SK-N-SH treated with all-trans-retinoic acid at 6 μM for 48 hours (cell line): ENCODE measurements at regions not wholly inside any gene's neighbourhood (a gene's known extent, or its start where the extent isn't known, plus 50 kb on each side); places are given as distances from the start of the nearest gene placed in this dataset.
A peak's percentile ranks its signal among the peaks of the same experiment; 100 is the strongest.

Experiments
- ATAC-seq: fragments of 200-7000 bp; cut with Tn5 transposase; 3 replicates; pipeline ENCODE4 v1.9.1; 2020; ENCODE audit warnings: mild to moderate bottlenecking, moderate library complexity
- ARNTL ChIP-seq: fragments of 450-650 bp; formaldehyde crosslinking; IDR thresholded peaks from 2 replicates; pipeline ENCODE4 v1.5.0; 2020; ENCODE audit warnings: low read depth, mild to moderate bottlenecking, moderate library complexity, borderline replicate concordance
- BACH2 ChIP-seq: fragments of 250-450 bp; sonication (Bioruptor Pico); IDR thresholded peaks from 2 replicates; pipeline ENCODE4 v1.9.0; 2021; ENCODE audit warnings: mild to moderate bottlenecking, borderline replicate concordance
- CREB5 ChIP-seq: fragments of 250-450 bp; sonication (Bioruptor Pico); IDR thresholded peaks from 2 replicates; pipeline ENCODE4 v1.5.1; 2020; ENCODE audit warnings: low read depth, mild to moderate bottlenecking, moderate library complexity
- CSDC2 ChIP-seq: fragments of 250-450 bp; sonication (Bioruptor Pico); IDR thresholded peaks from 2 replicates; pipeline ENCODE4 v1.5.0; 2020; ENCODE audit warnings: mild to moderate bottlenecking, moderate library complexity
- CSRNP3 ChIP-seq: fragments of 250-450 bp; sonication (Bioruptor Pico); IDR thresholded peaks from 2 replicates; pipeline ENCODE4 v1.5.1; 2021; ENCODE audit warnings: mild to moderate bottlenecking, moderate library complexity
- ESRRG ChIP-seq: fragments of 250-450 bp; sonication (Bioruptor Pico); IDR thresholded peaks from 2 replicates; pipeline ENCODE4 v1.6.1; 2021; ENCODE audit warnings: mild to moderate bottlenecking
- GLIS3 ChIP-seq: fragments of 250-450 bp; sonication (Bioruptor Pico); IDR thresholded peaks from 2 replicates; pipeline ENCODE4 v1.5.0; 2020; ENCODE audit warnings: mild to moderate bottlenecking, moderate library complexity
- ISL1 ChIP-seq: fragments of 250-450 bp; sonication (Bioruptor Pico); IDR thresholded peaks from 2 replicates; pipeline ENCODE4 v2.1.2; 2022; ENCODE audit warnings: mild to moderate bottlenecking, moderate library complexity
- POU6F1 ChIP-seq: fragments of 250-450 bp; sonication (Bioruptor Pico); IDR thresholded peaks from 2 replicates; pipeline ENCODE4 v1.8.0; 2021; ENCODE audit warnings: low read depth, mild to moderate bottlenecking, moderate library complexity, borderline replicate concordance
- PPARA ChIP-seq: fragments of 250-450 bp; sonication (Bioruptor Pico); IDR thresholded peaks from 2 replicates; pipeline ENCODE4 v1.5.0; 2020; ENCODE audit warnings: mild to moderate bottlenecking, borderline replicate concordance
- RARB ChIP-seq: fragments of 250-450 bp; sonication (Bioruptor Pico); IDR thresholded peaks from 2 replicates; pipeline ENCODE4 v1.8.0; 2021; ENCODE audit warnings: mild to moderate bottlenecking, moderate library complexity
- SNAI2 ChIP-seq: fragments of 250-450 bp; sonication (Bioruptor Pico); IDR thresholded peaks from 2 replicates; pipeline ENCODE4 v1.5.0; 2020; ENCODE audit warnings: mild to moderate bottlenecking, moderate library complexity
- TSHZ2 ChIP-seq: fragments of 250-450 bp; sonication (Bioruptor Pico); IDR thresholded peaks from 2 replicates; pipeline ENCODE4 v1.5.0; 2020; ENCODE audit warnings: mild to moderate bottlenecking, moderate library complexity
- ZC3H10 ChIP-seq: fragments of 250-450 bp; sonication (Bioruptor Pico); IDR thresholded peaks from 2 replicates; pipeline ENCODE4 v1.5.1; 2021; ENCODE audit warnings: mild to moderate bottlenecking, moderate library complexity
- ZFP3 ChIP-seq: fragments of 250-450 bp; sonication (Bioruptor Pico); IDR thresholded peaks from 2 replicates; pipeline ENCODE4 v1.5.0; 2020; ENCODE audit warnings: mild to moderate bottlenecking, moderate library complexity
- ZFP30 ChIP-seq: fragments of 450-650 bp; formaldehyde crosslinking; IDR thresholded peaks from 2 replicates; pipeline ENCODE4 v1.5.0; 2022; ENCODE audit warnings: mild to moderate bottlenecking, moderate library complexity
- ZNF565 ChIP-seq: fragments of 450-650 bp; formaldehyde crosslinking; conservative IDR thresholded peaks from 2 replicates; pipeline ENCODE4 v1.5.0; 2020; ENCODE audit warnings: low read depth, mild to moderate bottlenecking, moderate library complexity
- ZNF8 ChIP-seq: fragments of 450-650 bp; formaldehyde crosslinking; IDR thresholded peaks from 2 replicates; pipeline ENCODE4 v1.5.0; 2020; ENCODE audit warnings: mild to moderate bottlenecking, moderate library complexity

GRCh38 chr6:110548110-110548847, 71.9 kb upstream of the SLC22A16 start:
- TF ChIP-seq GLIS3 (CRISPR knock-in tag) (no peak), PPARA (CRISPR knock-in tag) (no peak), ZNF8 (CRISPR knock-in tag) (no peak), RARB (CRISPR knock-in tag) (no peak), ZFP3 (CRISPR knock-in tag) (no peak), ARNTL (CRISPR knock-in tag) (no peak)
- peak; percentile 47 for ATAC-seq

GRCh38 chr6:110547266-110547964, 71.0 kb upstream of the SLC22A16 start:
- peak; percentile 91 for ATAC-seq

GRCh38 chr6:110545081-110545872, 68.9 kb upstream of the SLC22A16 start:
- TF ChIP-seq PPARA (CRISPR knock-in tag) (no peak), BACH2 (CRISPR knock-in tag) (no peak)
- TF ChIP-seq, all 23 proteins: peak for 0
- no peak for ATAC-seq

More at GRCh38 chr6:110547266-110547964, 71.0 kb upstream of the SLC22A16 start:
- no peak for TF ChIP-seq RARB (CRISPR knock-in tag)
- no peak for TF ChIP-seq CSDC2 (CRISPR knock-in tag)
- no peak for TF ChIP-seq ZFP30
- TF ChIP-seq ISL1 (CRISPR knock-in tag) = peak; percentile 21; the same call in 1 of the 2 replicates
- TF ChIP-seq ZC3H10 (CRISPR knock-in tag) = no peak
- no peak for TF ChIP-seq ARNTL (CRISPR knock-in tag)
- TF ChIP-seq ESRRG (CRISPR knock-in tag) = no peak
- no peak for TF ChIP-seq POU6F1 (CRISPR knock-in tag)
- TF ChIP-seq TSHZ2 (CRISPR knock-in tag) = no peak

- no peak for ATAC-seq
- TF ChIP-seq ZC3H10 (CRISPR knock-in tag) = no peak
- TF ChIP-seq ZFP30 = no peak
- TF ChIP-seq CSRNP3 = no peak
- TF ChIP-seq SNAI2 (CRISPR knock-in tag) = no peak
- no peak for TF ChIP-seq PPARA (CRISPR knock-in tag)
- no peak for TF ChIP-seq GLIS3 (CRISPR knock-in tag)
- TF ChIP-seq CREB5 (CRISPR knock-in tag) = no peak
- no peak for TF ChIP-seq TSHZ2 (CRISPR knock-in tag)
- no peak for TF ChIP-seq ARNTL (CRISPR knock-in tag)
- no peak for TF ChIP-seq ZNF565 (CRISPR knock-in tag)
- no peak for TF ChIP-seq POU6F1 (CRISPR knock-in tag)
Observed at GRCh38 chr6:110544472-110544871, 68.1 kb upstream of the SLC22A16 start.
